ENCODE measurements at regions not wholly inside any gene's neighbourhood (a gene's known extent, or its start where the extent isn't known, plus 50 kb on each side); places are given as distances from the start of the nearest gene placed in this dataset.

GRCh38 chr3:195001961-195002861, 268.7 kb downstream of the XXYLT1 start (continued):
- TF ChIP-seq HNRNPH1 (optimal IDR thresholded peaks at IDR 0.05; ENCODE audit: low read depth, low read length): no peak
- TF ChIP-seq ZNF615 (CRISPR knock-in tag; IDR thresholded peaks at IDR 0.05; ENCODE audit: borderline replicate concordance): no peak
- TF ChIP-seq, protein P1, sequence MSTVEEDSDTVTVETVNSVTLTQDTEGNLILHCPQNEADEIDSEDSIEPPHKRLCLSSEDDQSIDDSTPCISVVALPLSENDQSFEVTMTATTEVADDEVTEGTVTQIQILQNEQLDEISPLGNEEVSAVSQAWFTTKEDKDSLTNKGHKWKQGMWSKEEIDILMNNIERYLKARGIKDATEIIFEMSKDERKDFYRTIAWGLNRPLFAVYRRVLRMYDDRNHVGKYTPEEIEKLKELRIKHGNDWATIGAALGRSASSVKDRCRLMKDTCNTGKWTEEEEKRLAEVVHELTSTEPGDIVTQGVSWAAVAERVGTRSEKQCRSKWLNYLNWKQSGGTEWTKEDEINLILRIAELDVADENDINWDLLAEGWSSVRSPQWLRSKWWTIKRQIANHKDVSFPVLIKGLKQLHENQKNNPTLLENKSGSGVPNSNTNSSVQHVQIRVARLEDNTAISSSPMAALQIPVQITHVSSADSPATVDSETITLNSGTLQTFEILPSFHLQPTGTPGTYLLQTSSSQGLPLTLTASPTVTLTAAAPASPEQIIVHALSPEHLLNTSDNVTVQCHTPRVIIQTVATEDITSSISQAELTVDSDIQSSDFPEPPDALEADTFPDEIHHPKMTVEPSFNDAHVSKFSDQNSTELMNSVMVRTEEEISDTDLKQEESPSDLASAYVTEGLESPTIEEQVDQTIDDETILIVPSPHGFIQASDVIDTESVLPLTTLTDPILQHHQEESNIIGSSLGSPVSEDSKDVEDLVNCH (CRISPR knock-in tag; IDR thresholded peaks at IDR 0.05): no peak
- no peak for TF ChIP-seq ZBTB20 (CRISPR knock-in tag; IDR thresholded peaks at IDR 0.05; ENCODE audit: borderline replicate concordance, low read depth)
- no peak for TF ChIP-seq ZNF17 (CRISPR knock-in tag; IDR thresholded peaks at IDR 0.05)
- no peak for TF ChIP-seq RORA (CRISPR knock-in tag; IDR thresholded peaks at IDR 0.05)
- peak; percentile 56 for TF ChIP-seq MED1 (CRISPR knock-in tag; IDR thresholded peaks at IDR 0.05)
- TF ChIP-seq CCDC6 (CRISPR knock-in tag; IDR thresholded peaks at IDR 0.05): no peak
- no peak for TF ChIP-seq ZNF556 (CRISPR knock-in tag; IDR thresholded peaks at IDR 0.05; ENCODE audit: borderline replicate concordance)
- peak; percentile 35 for TF ChIP-seq YY1 (IDR thresholded peaks at IDR 0.05; ENCODE audit: insufficient read depth, insufficient replicate concordance, low read depth, low read length)
- TF ChIP-seq, protein P2, sequence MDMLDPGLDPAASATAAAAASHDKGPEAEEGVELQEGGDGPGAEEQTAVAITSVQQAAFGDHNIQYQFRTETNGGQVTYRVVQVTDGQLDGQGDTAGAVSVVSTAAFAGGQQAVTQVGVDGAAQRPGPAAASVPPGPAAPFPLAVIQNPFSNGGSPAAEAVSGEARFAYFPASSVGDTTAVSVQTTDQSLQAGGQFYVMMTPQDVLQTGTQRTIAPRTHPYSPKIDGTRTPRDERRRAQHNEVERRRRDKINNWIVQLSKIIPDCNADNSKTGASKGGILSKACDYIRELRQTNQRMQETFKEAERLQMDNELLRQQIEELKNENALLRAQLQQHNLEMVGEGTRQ (IDR thresholded peaks at IDR 0.05; ENCODE audit: low read depth, low read length): no peak
- TF ChIP-seq, protein P2 (CRISPR knock-in tag; IDR thresholded peaks at IDR 0.05; ENCODE audit: borderline replicate concordance): no peak
- no peak for TF ChIP-seq AKAP8 (CRISPR knock-in tag; IDR thresholded peaks at IDR 0.05)
- TF ChIP-seq STAG1 (CRISPR knock-in tag; IDR thresholded peaks at IDR 0.05): peak; percentile 90
- no peak for TF ChIP-seq ZBTB44 (CRISPR knock-in tag; IDR thresholded peaks at IDR 0.05)
- TF ChIP-seq TGIF2 (CRISPR knock-in tag; IDR thresholded peaks at IDR 0.05): no peak
- no peak for TF ChIP-seq SYNCRIP (IDR thresholded peaks at IDR 0.05; ENCODE audit: insufficient read depth, low read depth, low read length)
- TF ChIP-seq ZNF251 (CRISPR knock-in tag; IDR thresholded peaks at IDR 0.05): no peak
- TF ChIP-seq ATF2 (CRISPR knock-in tag; IDR thresholded peaks at IDR 0.05): 0 out of 2 replicates have a peak, but pooled peaks have one; percentile 40
- 0 out of 2 replicates have a peak, but pooled peaks have one; percentile 48 for TF ChIP-seq SPEN (CRISPR knock-in tag; IDR thresholded peaks at IDR 0.05; ENCODE audit: low read depth)
- no peak for TF ChIP-seq HHEX (CRISPR knock-in tag; IDR thresholded peaks at IDR 0.05)
- TF ChIP-seq ZNF841 (CRISPR knock-in tag; IDR thresholded peaks at IDR 0.05; ENCODE audit: borderline replicate concordance): no peak
- no peak for TF ChIP-seq FOXA1 (IDR thresholded peaks at IDR 0.05)
- peak; percentile 26; the same call in 1 of the 2 replicates for TF ChIP-seq FOXA1 (CRISPR knock-in tag; IDR thresholded peaks at IDR 0.05)
